Mammary epithelial cell (primary cell): ENCODE measurements at regions not wholly inside any gene's neighbourhood (a gene's known extent, or its start where the extent isn't known, plus 50 kb on each side); places are given as distances from the start of the nearest gene placed in this dataset.

Experiments used
- EZH2 ChIP-seq: IDR thresholded peaks from 2 replicates; pipeline ENCODE4 v1.6.1; 2012; ENCODE audit warnings: low read length, inconsistent platforms, borderline replicate concordance
- TF ChIP-seq, protein P1 (sequence below), 2 donors: IDR thresholded peaks in 1 of 2; conservative IDR thresholded peaks in 1 of 2; 2 replicates each; pipeline ENCODE4 v1.5.1; 2011 to 2012; ENCODE audit warnings: inconsistent platforms in 2 of 2, low read length in 2 of 2, mild to moderate bottlenecking in 2 of 2, control low read depth in 1 of 2, low read depth in 1 of 2; ENCODE audit not compliant: insufficient read depth in 1 of 2; ENCODE audit errors: extremely low read depth in 1 of 2

- no peak for TF ChIP-seq EZH2
- TF ChIP-seq, protein P1, sequence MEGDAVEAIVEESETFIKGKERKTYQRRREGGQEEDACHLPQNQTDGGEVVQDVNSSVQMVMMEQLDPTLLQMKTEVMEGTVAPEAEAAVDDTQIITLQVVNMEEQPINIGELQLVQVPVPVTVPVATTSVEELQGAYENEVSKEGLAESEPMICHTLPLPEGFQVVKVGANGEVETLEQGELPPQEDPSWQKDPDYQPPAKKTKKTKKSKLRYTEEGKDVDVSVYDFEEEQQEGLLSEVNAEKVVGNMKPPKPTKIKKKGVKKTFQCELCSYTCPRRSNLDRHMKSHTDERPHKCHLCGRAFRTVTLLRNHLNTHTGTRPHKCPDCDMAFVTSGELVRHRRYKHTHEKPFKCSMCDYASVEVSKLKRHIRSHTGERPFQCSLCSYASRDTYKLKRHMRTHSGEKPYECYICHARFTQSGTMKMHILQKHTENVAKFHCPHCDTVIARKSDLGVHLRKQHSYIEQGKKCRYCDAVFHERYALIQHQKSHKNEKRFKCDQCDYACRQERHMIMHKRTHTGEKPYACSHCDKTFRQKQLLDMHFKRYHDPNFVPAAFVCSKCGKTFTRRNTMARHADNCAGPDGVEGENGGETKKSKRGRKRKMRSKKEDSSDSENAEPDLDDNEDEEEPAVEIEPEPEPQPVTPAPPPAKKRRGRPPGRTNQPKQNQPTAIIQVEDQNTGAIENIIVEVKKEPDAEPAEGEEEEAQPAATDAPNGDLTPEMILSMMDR (conservative IDR thresholded peaks at IDR 0.05 in 1 of 2, IDR thresholded peaks at IDR 0.05 in 1 of 2; ENCODE audit: extremely low read depth in 1 of 2, insufficient read depth in 1 of 2, low read depth in 1 of 2, low read length in 2 of 2), result no peak
Measured at GRCh38 chr2:140136861-140137260, 1356.7 kb upstream of the NXPH2 start.
